ENCODE measurements at regions not wholly inside any gene's neighbourhood (a gene's known extent, or its start where the extent isn't known, plus 50 kb on each side); places are given as distances from the start of the nearest gene placed in this dataset.

DNA sequence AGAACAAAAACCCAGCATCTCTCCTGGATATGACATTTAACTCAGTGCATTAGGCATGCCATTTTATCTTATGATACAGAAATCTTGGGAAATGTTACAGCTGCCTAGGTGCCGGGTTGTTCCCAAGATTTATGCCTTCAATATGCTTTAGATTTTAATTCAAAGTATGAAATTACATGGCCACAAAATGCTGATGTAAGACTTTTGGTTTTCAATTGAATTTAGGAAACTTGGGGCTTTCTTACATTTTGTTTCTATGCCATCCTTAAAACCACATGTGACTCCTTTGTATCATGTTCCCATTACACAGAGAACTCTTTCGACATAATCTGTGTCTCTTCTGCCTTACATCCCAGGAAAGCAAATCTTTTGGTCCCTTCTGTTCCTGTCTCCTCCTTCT lies 83.9 kb downstream of the CCNA1 start:
- Histone ChIP-seq H3K27ac (ENCODE audit: low read depth, low read length) (no peak overlapping the region), H3K27me3 (replicated peaks in 1 of 4; ENCODE audit: control insufficient read depth in 3 of 4, extremely low read depth in 1 of 4, insufficient read depth in 3 of 4, low read length in 3 of 4) (no peaks in the 10 kb centered on the region), H4K91ac (replicated peaks; ENCODE audit: insufficient read length, low read length) (no peak overlapping the region), H3K56ac (replicated peaks; ENCODE audit: insufficient read length, low read depth, low read length) (no peak overlapping the region), H3K4ac (replicated peaks; ENCODE audit: insufficient read length, low read depth, low read length) (no peak overlapping the region), H4K20me1 (replicated peaks in 1 of 2; ENCODE audit: control insufficient read depth in 1 of 2, insufficient read depth in 2 of 2, low read length in 2 of 2) (no peaks in the 10 kb centered on the region), H3K4me2 (ENCODE audit: insufficient read depth in 1 of 2, low read depth in 2 of 2, low read length in 2 of 2) (no peak overlapping the region), H2BK12ac (ENCODE audit: low read depth, low read length) (no peak overlapping the region), H3K23me2 (ENCODE audit: low read depth, low read length) (no peaks in the 10 kb centered on the region; the same call in 1 of the 2 replicates), H2BK15ac (ENCODE audit: low read length) (no peak overlapping the region), H2BK20ac (ENCODE audit: low read length) (no peak overlapping the region), H4K5ac (ENCODE audit: insufficient read length, low read depth, low read length) (no peak overlapping the region), H2AK5ac (ENCODE audit: low read depth, low read length) (no peak overlapping the region), H3K9me3 (ENCODE audit: insufficient read depth in 2 of 2, low read depth in 1 of 2, low read length in 1 of 2) (no peaks in the 10 kb centered on the region), H3K4me3 (ENCODE audit: extremely low read depth in 1 of 4, insufficient read depth in 2 of 4, low read depth in 3 of 4, low read length in 4 of 4) (no peak overlapping the region), H3K79me2 (ENCODE audit: control insufficient read depth in 1 of 2, insufficient read depth in 2 of 2, low read length in 2 of 2) (no peaks in the 10 kb centered on the region), H3K9ac (replicated peaks in 1 of 4; ENCODE audit: extremely low read depth in 1 of 4, low read depth in 3 of 4, low read length in 3 of 4) (no peak overlapping the region), H3K18ac (ENCODE audit: extremely low read depth, low read length) (no peak overlapping the region), H4K8ac (ENCODE audit: extremely low read depth, insufficient read depth, low read length) (no peak overlapping the region), H3K23ac (ENCODE audit: insufficient read length) (no peak overlapping the region), H3K79me1 (ENCODE audit: low read depth, low read length) (no peaks in the 10 kb centered on the region), H2BK120ac (replicated peaks; ENCODE audit: low read depth, low read length) (no peak overlapping the region), H3K4me1 (replicated peaks in 1 of 4; ENCODE audit: control insufficient read depth in 3 of 4, insufficient read depth in 4 of 4, low read length in 3 of 4) (peaks cover 10 to 18% (median 15%) of the 10 kb centered on the region in 4 experiments; a peak in 4 of 7 replicates), H3K36me3 (ENCODE audit: control insufficient read depth in 2 of 4, insufficient read depth in 4 of 4, low read length in 3 of 4) (no peaks in the 10 kb centered on the region), H2AFZ (ENCODE audit: low read length) (no peak overlapping the region), H2BK5ac (ENCODE audit: low read depth, low read length) (no peak overlapping the region), H3K14ac (ENCODE audit: insufficient read length) (no peak overlapping the region)
- TF ChIP-seq BCL11A (IDR thresholded peaks at IDR 0.05; ENCODE audit: low read depth in 2 of 2, low read length in 2 of 2) (no peak), ZNF274 (IDR thresholded peaks at IDR 0.05; ENCODE audit: borderline replicate concordance, extremely low read depth, low read length) (no peak), KDM1A (IDR thresholded peaks at IDR 0.05; ENCODE audit: borderline replicate concordance, low read length) (no peak), RBBP5 (IDR thresholded peaks at IDR 0.05; ENCODE audit: borderline replicate concordance, low read depth, low read length) (no peak), SIRT6 (IDR thresholded peaks at IDR 0.05; ENCODE audit: low read length) (no peak), TBP (IDR thresholded peaks at IDR 0.05; ENCODE audit: low read depth, low read length) (no peak), SP4 (IDR thresholded peaks at IDR 0.05; ENCODE audit: low read length) (no peak), KDM5A (IDR thresholded peaks at IDR 0.05; ENCODE audit: low read length) (no peak), SIX5 (IDR thresholded peaks at IDR 0.05; ENCODE audit: low read depth, low read length) (no peak), SAP30 (IDR thresholded peaks at IDR 0.05; ENCODE audit: insufficient read depth, insufficient replicate concordance, low read length) (no peak), CREB1 (IDR thresholded peaks at IDR 0.05) (no peak), BACH1 (IDR thresholded peaks at IDR 0.05; ENCODE audit: low read length) (no peak)
- TF ChIP-seq, protein P1, sequence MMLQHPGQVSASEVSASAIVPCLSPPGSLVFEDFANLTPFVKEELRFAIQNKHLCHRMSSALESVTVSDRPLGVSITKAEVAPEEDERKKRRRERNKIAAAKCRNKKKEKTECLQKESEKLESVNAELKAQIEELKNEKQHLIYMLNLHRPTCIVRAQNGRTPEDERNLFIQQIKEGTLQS (IDR thresholded peaks at IDR 0.05; ENCODE audit: insufficient read depth, low read depth, low read length), result no peak
- FAIRE-seq (no peak), DNase-seq (ENCODE audit: low read depth in 1 of 2, low spot score in 2 of 2) (no peak)
- WGBS, 2 experiments (ENCODE audit: extremely low coverage in 1 of 2, insufficient coverage in 1 of 2, insufficient read length in 1 of 2, insufficient replicate concordance in 2 of 2, low coverage in 1 of 2, low lambda C conversion rate in 2 of 2, missing lambda C conversion rate in 1 of 2), result 70% methylated on average over 2 of the region's 2 CpGs; no CpG with 5 or more reads in 1 of the 2 experiments
- ChIA-PET POLR2A (ENCODE audit: partially characterized antibody) (no interaction called here), CTCF (ENCODE audit: partially characterized antibody) (no interaction called here)
